BJ (cell line): ENCODE measurements at regions not wholly inside any gene's neighbourhood (a gene's known extent, or its start where the extent isn't known, plus 50 kb on each side); places are given as distances from the start of the nearest gene placed in this dataset.

Experiments
- CTCF ChIA-PET: fragments of 350-600 bp; formaldehyde crosslinking; extraction: SDS; loops from one replicate; lab custom pipeline; 2021; ENCODE audit warnings: antibody characterized with exemption, inconsistent platforms; lab: Yijun Ruan, JAX
- POLR2A ChIA-PET: fragments of 300-600 bp; sonication (Branson Sonifier 250); formaldehyde crosslinking; extraction: SDS; loops from one replicate; lab custom pipeline; 2021; ENCODE audit warnings: antibody characterized with exemption; lab: Charles Lee
- DNase-seq: peaks from one replicate; pipeline ENCODE4 v3.0.0-alpha.2; 2011; ENCODE audit warnings: low read depth
- H3K27me3 ChIP-seq: 2 replicates; pipeline ENCODE4 v1.6.0; 2011; ENCODE audit warnings: low read length; ENCODE audit not compliant: control insufficient read depth, insufficient read depth
- H3K36me3 ChIP-seq: 2 replicates; pipeline ENCODE4 v1.5.1; 2011; ENCODE audit warnings: low read length; ENCODE audit not compliant: control insufficient read depth, insufficient read depth
- H3K4me3 ChIP-seq: 2 replicates; pipeline ENCODE4 v1.5.1; 2011; ENCODE audit warnings: low read depth, mild to moderate bottlenecking, control low read depth, low read length
- TF ChIP-seq, protein P1 (sequence below): IDR thresholded peaks from 2 replicates; pipeline ENCODE4 v1.5.1; 2011; ENCODE audit warnings: low read depth, mild to moderate bottlenecking, control low read depth, inconsistent platforms, low read length, moderate library complexity; ENCODE audit not compliant: insufficient read depth

DNA sequence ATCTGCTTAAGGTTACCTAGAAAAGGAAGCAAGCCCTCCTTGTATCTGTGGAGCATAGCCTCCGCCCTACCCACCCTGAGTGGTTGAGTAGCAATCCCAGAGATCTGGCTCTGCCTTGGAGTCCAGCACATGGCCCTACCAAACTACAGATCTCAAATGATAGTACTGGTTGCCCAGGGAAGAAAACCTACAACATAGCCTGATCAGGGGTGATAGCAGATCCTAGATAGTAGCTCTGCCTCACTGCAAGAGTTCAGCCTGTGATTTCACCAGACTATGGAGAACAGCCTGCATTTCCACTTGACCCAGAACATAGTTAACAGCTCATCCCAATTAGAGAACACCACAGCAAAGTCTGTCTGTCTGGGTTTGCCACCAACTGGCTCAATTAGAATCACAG lies 279.5 kb downstream of the ETNK1 start:
- ChIA-PET CTCF (no interaction called here), POLR2A (no interaction called here)
- TF ChIP-seq, protein P1, sequence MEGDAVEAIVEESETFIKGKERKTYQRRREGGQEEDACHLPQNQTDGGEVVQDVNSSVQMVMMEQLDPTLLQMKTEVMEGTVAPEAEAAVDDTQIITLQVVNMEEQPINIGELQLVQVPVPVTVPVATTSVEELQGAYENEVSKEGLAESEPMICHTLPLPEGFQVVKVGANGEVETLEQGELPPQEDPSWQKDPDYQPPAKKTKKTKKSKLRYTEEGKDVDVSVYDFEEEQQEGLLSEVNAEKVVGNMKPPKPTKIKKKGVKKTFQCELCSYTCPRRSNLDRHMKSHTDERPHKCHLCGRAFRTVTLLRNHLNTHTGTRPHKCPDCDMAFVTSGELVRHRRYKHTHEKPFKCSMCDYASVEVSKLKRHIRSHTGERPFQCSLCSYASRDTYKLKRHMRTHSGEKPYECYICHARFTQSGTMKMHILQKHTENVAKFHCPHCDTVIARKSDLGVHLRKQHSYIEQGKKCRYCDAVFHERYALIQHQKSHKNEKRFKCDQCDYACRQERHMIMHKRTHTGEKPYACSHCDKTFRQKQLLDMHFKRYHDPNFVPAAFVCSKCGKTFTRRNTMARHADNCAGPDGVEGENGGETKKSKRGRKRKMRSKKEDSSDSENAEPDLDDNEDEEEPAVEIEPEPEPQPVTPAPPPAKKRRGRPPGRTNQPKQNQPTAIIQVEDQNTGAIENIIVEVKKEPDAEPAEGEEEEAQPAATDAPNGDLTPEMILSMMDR, result no peak
- Histone ChIP-seq H3K4me3 (no peak overlapping the region), H3K36me3 (no peaks in the 10 kb centered on the region), H3K27me3 (no peaks in the 10 kb centered on the region)
- no peak for DNase-seq

DNA sequence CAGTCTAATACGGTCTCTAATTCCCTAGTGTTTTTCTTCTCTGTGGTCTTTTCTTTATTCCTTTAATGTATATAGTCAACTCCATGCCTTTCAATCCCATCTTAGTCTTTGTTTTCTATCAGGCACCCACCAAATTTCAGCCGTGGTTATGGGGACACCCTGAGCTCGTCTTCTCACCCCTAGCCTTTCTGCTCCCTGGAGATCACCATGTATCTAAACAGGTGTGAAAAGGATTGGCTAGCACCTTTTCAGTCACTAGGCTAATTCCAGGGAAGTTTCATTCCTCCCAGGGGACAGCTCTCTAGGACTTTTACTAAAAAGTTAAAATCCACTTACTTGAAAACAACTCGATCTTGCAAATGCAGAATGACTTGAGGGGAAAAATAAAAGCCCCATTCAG lies 291.3 kb downstream of the ETNK1 start:
- DNase-seq, result no peak
- no peak overlapping the region for H3K4me3 ChIP-seq
- ChIA-PET CTCF (no interaction called here), POLR2A (no interaction called here)
- no peaks in the 10 kb centered on the region for H3K36me3 ChIP-seq
- TF ChIP-seq, protein P1, result no peak
- no peaks in the 10 kb centered on the region for H3K27me3 ChIP-seq

DNA sequence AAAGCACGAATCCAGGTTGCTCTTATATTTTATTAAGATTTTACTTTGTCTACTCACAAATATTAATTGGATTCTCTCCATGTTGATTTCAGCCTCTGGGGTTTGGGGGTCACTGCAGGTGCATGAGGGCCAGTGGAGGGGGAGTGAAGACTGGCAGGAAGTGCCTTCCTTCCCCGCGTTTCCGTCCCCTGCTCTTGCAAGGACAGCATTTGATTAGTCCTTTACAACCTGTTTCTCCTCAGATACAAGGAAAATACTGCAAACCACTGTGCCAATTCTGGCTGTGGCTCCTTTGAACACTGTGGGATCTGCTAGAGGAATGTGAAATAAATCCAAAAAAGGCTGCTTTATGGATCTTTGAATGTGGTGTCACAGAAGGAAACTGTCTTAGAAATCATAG lies 291.8 kb downstream of the ETNK1 start:
- ChIA-PET POLR2A (no interaction called here), CTCF (no interaction called here)
- H3K36me3 ChIP-seq, result no peaks in the 10 kb centered on the region
- no peak for DNase-seq
- TF ChIP-seq, protein P1, result no peak
- no peak overlapping the region for H3K4me3 ChIP-seq
- H3K27me3 ChIP-seq, result no peaks in the 10 kb centered on the region

DNA sequence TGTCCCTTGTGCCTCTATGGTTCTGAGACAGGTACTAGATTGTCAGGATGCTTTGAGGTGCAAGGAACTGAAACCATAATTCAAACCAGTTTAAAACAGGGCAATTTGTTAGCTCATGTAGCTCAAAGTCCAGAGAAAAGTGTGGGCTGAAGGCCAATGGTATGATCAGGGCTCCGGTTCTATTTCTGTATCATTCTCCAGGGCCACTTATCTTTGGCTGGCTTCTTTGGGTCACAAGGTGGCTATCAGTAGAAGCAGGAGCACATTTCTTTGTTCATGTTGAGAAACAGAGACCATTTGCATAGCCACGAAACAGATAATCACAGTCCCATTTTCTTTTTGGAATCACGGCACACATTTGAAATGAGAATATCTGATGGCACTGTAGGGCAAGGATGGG lies 294.9 kb downstream of the ETNK1 start:
- TF ChIP-seq, protein P1, result no peak
- POLR2A ChIA-PET, result no interaction called here
- Histone ChIP-seq H3K27me3 (no peaks in the 10 kb centered on the region), H3K36me3 (no peaks in the 10 kb centered on the region), H3K4me3 (no peak overlapping the region)
- no peak for DNase-seq
- CTCF ChIA-PET, result interaction anchor here (1.2 kb wide), 1 partner anchor 33 kb away, joined by 3 read pairs; no protein-coding TSS in a partner anchor

DNA sequence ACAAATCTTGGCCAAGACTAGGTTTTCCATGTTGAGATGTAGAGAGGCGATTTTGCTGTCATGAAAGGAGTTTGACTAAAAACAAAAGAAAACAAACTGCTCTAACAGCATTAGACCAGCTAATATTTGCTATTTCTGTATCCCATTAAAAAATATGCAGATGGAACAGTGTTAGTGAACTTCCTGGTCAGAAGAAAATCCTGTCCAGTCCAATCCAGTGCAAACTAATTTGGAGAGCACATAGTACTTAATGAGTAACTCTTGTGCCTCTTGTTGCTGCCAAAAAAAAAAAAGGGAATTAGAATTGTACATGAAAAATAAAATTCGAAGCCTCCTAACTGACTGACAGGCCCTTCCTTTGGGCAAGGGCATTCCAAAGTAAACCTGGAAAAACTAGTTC lies 298.8 kb downstream of the ETNK1 start:
- no peak for DNase-seq
- CTCF ChIA-PET, result no interaction called here
- TF ChIP-seq, protein P1, result no peak
- H3K27me3 ChIP-seq, result no peaks in the 10 kb centered on the region
- no peaks in the 10 kb centered on the region for H3K36me3 ChIP-seq
- H3K4me3 ChIP-seq, result no peak overlapping the region
- POLR2A ChIA-PET, result no interaction called here
